Transverse colon (tissue), 3 donors: ENCODE measurements at regions not wholly inside any gene's neighbourhood (a gene's known extent, or its start where the extent isn't known, plus 50 kb on each side); places are given as distances from the start of the nearest gene placed in this dataset.

Source experiments
- CTCF ChIP-seq, 5 experiments: fragments of 200-600 bp in 3 of 5; fragments of 450-650 bp in 2 of 5; sonication (generic) in 3 of 5; IDR thresholded peaks; 1 replicate in 2 of 5; 2 replicates in 3 of 5; pipeline ENCODE4 v1.5.1; 2016 to 2017; ENCODE audit warnings: antibody characterized with exemption in 5 of 5, inconsistent platforms in 3 of 5, mild to moderate bottlenecking in 2 of 5, moderate library complexity in 1 of 5
- EP300 ChIP-seq: sonication (generic); formaldehyde crosslinking; IDR thresholded peaks from one replicate; pipeline ENCODE4 v1.6.1; 2017; ENCODE audit warnings: antibody characterized with exemption, low read depth
- POLR2A ChIP-seq: fragments of 450-650 bp; IDR thresholded peaks from one replicate; pipeline ENCODE4 v1.6.1; 2016; ENCODE audit warnings: antibody characterized with exemption, mild to moderate bottlenecking, moderate library complexity

DNA sequence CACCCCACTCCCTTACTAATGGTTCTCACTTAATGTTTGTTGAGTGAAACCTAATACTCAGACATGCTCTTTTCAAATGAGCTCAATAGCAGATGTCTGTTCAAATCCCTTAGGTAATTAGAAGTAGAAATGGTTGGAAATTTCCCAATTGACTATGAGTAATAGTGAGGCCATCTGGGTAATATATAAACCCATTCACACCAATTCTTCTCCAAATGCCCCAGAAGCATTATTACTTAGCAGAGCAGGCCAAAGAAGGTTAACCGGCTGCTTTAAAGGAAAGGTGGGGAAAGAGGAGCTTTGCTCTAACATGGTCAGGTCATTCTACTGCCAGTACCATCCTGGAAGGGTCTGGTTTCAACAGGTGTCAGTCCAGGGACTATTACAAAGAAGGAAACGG lies 119.5 kb upstream of the MTAP start:
- TF ChIP-seq CTCF (IDR thresholded peaks at IDR 0.05) (no peak), EP300 (no peak), POLR2A (no peak)
